Thyroid gland (tissue), 4 donors: ENCODE measurements at regions not wholly inside any gene's neighbourhood (a gene's known extent, or its start where the extent isn't known, plus 50 kb on each side); places are given as distances from the start of the nearest gene placed in this dataset.

ENCODE experiments used
- POLR2A ChIP-seq, 2 donors: fragments of 450-650 bp; IDR thresholded peaks; one replicate each; pipeline ENCODE4 v1.6.1; 2017; ENCODE audit warnings: antibody characterized with exemption in 2 of 2, mild to moderate bottlenecking in 2 of 2, moderate library complexity in 1 of 2
- TF ChIP-seq, protein P1 (sequence below), 6 experiments: fragments of 200-600 bp in 3 of 6; fragments of 450-650 bp in 3 of 6; sonication (generic) in 3 of 6; IDR thresholded peaks; one replicate each; pipeline ENCODE4 v1.5.1; 2016 to 2019; ENCODE audit warnings: antibody characterized with exemption in 6 of 6, mild to moderate bottlenecking in 2 of 6, inconsistent platforms in 1 of 6, moderate library complexity in 1 of 6

DNA sequence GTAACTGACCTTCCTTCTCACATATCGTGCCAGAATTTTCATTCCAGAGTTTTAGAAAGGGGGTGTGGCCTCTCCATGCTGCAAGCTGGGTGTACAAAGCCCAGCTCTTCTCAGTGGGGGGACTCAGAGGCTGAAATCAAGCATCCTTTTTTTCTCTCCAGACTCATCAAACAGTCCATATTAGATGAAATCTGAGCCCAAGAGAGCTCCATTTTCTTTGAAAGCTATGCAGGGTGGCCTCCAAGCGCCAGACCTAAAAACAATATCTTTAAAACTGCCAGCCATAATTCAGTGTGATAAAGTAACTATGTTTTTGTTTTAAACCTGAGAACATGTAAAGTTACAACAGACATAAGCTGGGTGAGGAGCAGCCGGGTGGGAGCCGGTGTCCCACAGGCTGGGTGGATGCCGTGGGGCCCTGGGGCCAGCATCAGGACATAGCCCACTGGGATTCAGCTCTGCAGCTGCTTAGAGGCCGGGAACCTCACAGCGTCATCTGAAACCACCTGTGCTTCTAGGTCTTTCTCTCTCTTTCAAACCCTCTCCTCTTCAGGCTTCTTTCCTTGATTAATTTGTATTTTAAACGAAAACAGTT lies 249.2 kb downstream of the ZNF536 start:
- TF ChIP-seq, protein P1, sequence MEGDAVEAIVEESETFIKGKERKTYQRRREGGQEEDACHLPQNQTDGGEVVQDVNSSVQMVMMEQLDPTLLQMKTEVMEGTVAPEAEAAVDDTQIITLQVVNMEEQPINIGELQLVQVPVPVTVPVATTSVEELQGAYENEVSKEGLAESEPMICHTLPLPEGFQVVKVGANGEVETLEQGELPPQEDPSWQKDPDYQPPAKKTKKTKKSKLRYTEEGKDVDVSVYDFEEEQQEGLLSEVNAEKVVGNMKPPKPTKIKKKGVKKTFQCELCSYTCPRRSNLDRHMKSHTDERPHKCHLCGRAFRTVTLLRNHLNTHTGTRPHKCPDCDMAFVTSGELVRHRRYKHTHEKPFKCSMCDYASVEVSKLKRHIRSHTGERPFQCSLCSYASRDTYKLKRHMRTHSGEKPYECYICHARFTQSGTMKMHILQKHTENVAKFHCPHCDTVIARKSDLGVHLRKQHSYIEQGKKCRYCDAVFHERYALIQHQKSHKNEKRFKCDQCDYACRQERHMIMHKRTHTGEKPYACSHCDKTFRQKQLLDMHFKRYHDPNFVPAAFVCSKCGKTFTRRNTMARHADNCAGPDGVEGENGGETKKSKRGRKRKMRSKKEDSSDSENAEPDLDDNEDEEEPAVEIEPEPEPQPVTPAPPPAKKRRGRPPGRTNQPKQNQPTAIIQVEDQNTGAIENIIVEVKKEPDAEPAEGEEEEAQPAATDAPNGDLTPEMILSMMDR (IDR thresholded peaks at IDR 0.05), result no peak
- TF ChIP-seq POLR2A (IDR thresholded peaks at IDR 0.05), result no peak
